Coronary artery (tissue), 2 donors: ENCODE measurements at regions not wholly inside any gene's neighbourhood (a gene's known extent, or its start where the extent isn't known, plus 50 kb on each side); places are given as distances from the start of the nearest gene placed in this dataset.

Experiments
- DNase-seq: peaks from one replicate; pipeline ENCODE4 v3.0.0-alpha.2; 2017; ENCODE audit warnings: low spot score
- H3K27ac ChIP-seq, 2 donors: fragments of 200-600 bp; sonication (generic); one replicate each; pipeline ENCODE4 v1.5.1; 2016 to 2019
- H3K4me3 ChIP-seq: fragments of 200-600 bp; sonication (generic); 2 replicates; pipeline ENCODE4 v1.5.1; 2016; ENCODE audit warnings: mild to moderate bottlenecking, moderate library complexity
- CTCF ChIP-seq: fragments of 200-600 bp; sonication (generic); IDR thresholded peaks from one replicate; pipeline ENCODE4 v1.5.1; 2019; ENCODE audit warnings: antibody characterized with exemption

GRCh38 chr15:97691078-97691477 is 269.4 kb upstream of the ARRDC4 start:
- no peak for TF ChIP-seq CTCF
- no peak for DNase-seq
- H3K4me3 ChIP-seq, result no peak overlapping the region
- H3K27ac ChIP-seq, result no peak overlapping the region

GRCh38 chr15:97691799-97692198 is 268.7 kb upstream of the ARRDC4 start:
- Histone ChIP-seq H3K27ac (no peak overlapping the region), H3K4me3 (no peak overlapping the region)
- no peak for TF ChIP-seq CTCF
- DNase-seq, result no peak

- DNase-seq, result no peak
- no peak overlapping the region for H3K27ac ChIP-seq
- H3K4me3 ChIP-seq, result no peak overlapping the region
- no peak for TF ChIP-seq CTCF
Measured at GRCh38 chr15:97692301-97693015, 268.0 kb upstream of the ARRDC4 start.

- Histone ChIP-seq H3K4me3 (no peak overlapping the region), H3K27ac (no peak overlapping the region)
- no peak for TF ChIP-seq CTCF
- no peak for DNase-seq
Measured at GRCh38 chr15:97694456-97694855, 266.0 kb upstream of the ARRDC4 start.

- no peak for TF ChIP-seq CTCF
- H3K27ac ChIP-seq, result no peak overlapping the region
- no peak overlapping the region for H3K4me3 ChIP-seq
- DNase-seq, result no peak
Measured at GRCh38 chr15:97703400-97703799, 257.1 kb upstream of the ARRDC4 start.

- no peak overlapping the region for H3K27ac ChIP-seq
- DNase-seq, result no peak
- H3K4me3 ChIP-seq, result no peak overlapping the region
- TF ChIP-seq CTCF, result no peak
Measured at GRCh38 chr15:97706059-97706458, 254.4 kb upstream of the ARRDC4 start.

- TF ChIP-seq CTCF, result no peak
- no peak for DNase-seq
- H3K4me3 ChIP-seq, result no peak overlapping the region
- no peak overlapping the region for H3K27ac ChIP-seq
Measured at GRCh38 chr15:97708252-97708651, 252.3 kb upstream of the ARRDC4 start.
